Right atrium auricular region (tissue), 2 donors: ENCODE measurements at regions not wholly inside any gene's neighbourhood (a gene's known extent, or its start where the extent isn't known, plus 50 kb on each side); places are given as distances from the start of the nearest gene placed in this dataset.

ENCODE experiments used
- DNase-seq: peaks from one replicate; pipeline ENCODE4 v3.0.0-alpha.2; 2019; ENCODE audit warnings: low spot score
- H3K27ac ChIP-seq, 2 donors: fragments of 200-600 bp; sonication (generic); 1 replicate in 1 of 2; 2 replicates in 1 of 2; pipeline ENCODE4 v1.5.1; 2016 to 2019
- H3K27me3 ChIP-seq, 2 donors: fragments of 200-600 bp; sonication (generic); one replicate each; pipeline versions ENCODE4 v1.5.1 to v1.6.0; 2017 to 2019
- H3K36me3 ChIP-seq: fragments of 200-600 bp; sonication (generic); one replicate; pipeline ENCODE4 v1.5.1; 2016
- H3K4me1 ChIP-seq, 2 donors: fragments of 200-600 bp; sonication (generic); one replicate each; pipeline versions ENCODE4 v1.5.1 to v1.6.0; 2017 to 2019
- H3K4me3 ChIP-seq, 2 donors: fragments of 200-600 bp; sonication (generic); 1 replicate in 1 of 2; 2 replicates in 1 of 2; pipeline ENCODE4 v1.5.1; 2017 to 2019; ENCODE audit warnings: mild to moderate bottlenecking in 1 of 2, moderate library complexity in 1 of 2
- H3K9me3 ChIP-seq, 2 donors: fragments of 200-600 bp; sonication (generic); one replicate each; pipeline ENCODE4 v1.5.1; 2019
- CTCF ChIP-seq, 2 donors: fragments of 200-600 bp; sonication (generic); IDR thresholded peaks; one replicate each; pipeline ENCODE4 v1.5.1; 2019; ENCODE audit warnings: antibody characterized with exemption in 2 of 2

GRCh38 chr3:26358405-26358804 is 264.2 kb upstream of the LRRC3B start:
- no peaks in the 10 kb centered on the region for H3K27me3 ChIP-seq
- no peak overlapping the region for H3K27ac ChIP-seq
- no peak overlapping the region for H3K4me3 ChIP-seq
- DNase-seq: no peak
- H3K4me1 ChIP-seq: no peaks in the 10 kb centered on the region
- H3K36me3 ChIP-seq: no peaks in the 10 kb centered on the region
- TF ChIP-seq CTCF (IDR thresholded peaks at IDR 0.05): no peak
- no peaks in the 10 kb centered on the region for H3K9me3 ChIP-seq

GRCh38 chr3:26365706-26366105 is 256.9 kb upstream of the LRRC3B start:
- no peak overlapping the region for H3K4me3 ChIP-seq
- H3K36me3 ChIP-seq: no peaks in the 10 kb centered on the region
- DNase-seq: no peak
- no peak for TF ChIP-seq CTCF (IDR thresholded peaks at IDR 0.05)
- H3K4me1 ChIP-seq: no peaks in the 10 kb centered on the region
- no peaks in the 10 kb centered on the region for H3K27me3 ChIP-seq
- H3K9me3 ChIP-seq: no peaks in the 10 kb centered on the region
- H3K27ac ChIP-seq: no peak overlapping the region

GRCh38 chr3:26368312-26368711 is 254.3 kb upstream of the LRRC3B start:
- Histone ChIP-seq H3K9me3 (no peaks in the 10 kb centered on the region), H3K4me1 (no peaks in the 10 kb centered on the region), H3K27me3 (no peaks in the 10 kb centered on the region), H3K27ac (no peak overlapping the region), H3K36me3 (no peaks in the 10 kb centered on the region), H3K4me3 (no peak overlapping the region)
- TF ChIP-seq CTCF (IDR thresholded peaks at IDR 0.05): no peak
- DNase-seq: no peak

- no peaks in the 10 kb centered on the region for H3K4me1 ChIP-seq
- no peak for DNase-seq
- no peaks in the 10 kb centered on the region for H3K27me3 ChIP-seq
- no peak overlapping the region for H3K4me3 ChIP-seq
- no peaks in the 10 kb centered on the region for H3K36me3 ChIP-seq
- no peak for TF ChIP-seq CTCF (IDR thresholded peaks at IDR 0.05)
- no peaks in the 10 kb centered on the region for H3K9me3 ChIP-seq
- no peak overlapping the region for H3K27ac ChIP-seq
Measured at GRCh38 chr3:26369133-26369532, 253.4 kb upstream of the LRRC3B start.

GRCh38 chr3:26375843-26376530 is 246.6 kb upstream of the LRRC3B start:
- no peaks in the 10 kb centered on the region for H3K9me3 ChIP-seq
- no peak for TF ChIP-seq CTCF (IDR thresholded peaks at IDR 0.05)
- no peak overlapping the region for H3K4me3 ChIP-seq
- no peaks in the 10 kb centered on the region for H3K4me1 ChIP-seq
- H3K27me3 ChIP-seq: no peaks in the 10 kb centered on the region
- H3K36me3 ChIP-seq: no peaks in the 10 kb centered on the region
- H3K27ac ChIP-seq: no peak overlapping the region
- DNase-seq: no peak

- H3K4me1 ChIP-seq: no peaks in the 10 kb centered on the region
- no peaks in the 10 kb centered on the region for H3K9me3 ChIP-seq
- no peaks in the 10 kb centered on the region for H3K27me3 ChIP-seq
- H3K36me3 ChIP-seq: no peaks in the 10 kb centered on the region
- TF ChIP-seq CTCF (IDR thresholded peaks at IDR 0.05): no peak
- H3K27ac ChIP-seq: no peak overlapping the region
- H3K4me3 ChIP-seq: no peak overlapping the region
- no peak for DNase-seq
Measured at GRCh38 chr3:26381411-26381810, 241.2 kb upstream of the LRRC3B start.
